ENCODE measurements at regions not wholly inside any gene's neighbourhood (a gene's known extent, or its start where the extent isn't known, plus 50 kb on each side); places are given as distances from the start of the nearest gene placed in this dataset.
"Not testable (repeated sequence)": the region's sequence is repeated elsewhere in the genome, so short reads cannot be mapped to it uniquely, and the experiment has no call there.

- H3K27me3 Mint-ChIP-seq: no peaks in the 10 kb centered on the region
- no peak overlapping the region for H3K4me3 Mint-ChIP-seq
- H3K36me3 Mint-ChIP-seq: no peaks in the 10 kb centered on the region
- DNase-seq (no peak), ATAC-seq (replicated peaks) (no peak)
- no peak overlapping the region for H3K27ac Mint-ChIP-seq
- peaks cover 0 to 10% of the 10 kb centered on the region in 2 donors for H3K9me3 Mint-ChIP-seq
- H3K4me1 Mint-ChIP-seq: no peaks in the 10 kb centered on the region
Measured at GRCh38 chr6:61217714-61218113, 1068.3 kb downstream of the KHDRBS2 start.

GRCh38 chr6:61210549-61210948 lies 1075.5 kb downstream of the KHDRBS2 start:
- Mint-ChIP-seq H3K36me3 (no peaks in the 10 kb centered on the region), H3K27ac (no peak overlapping the region), H3K4me3 (no peak overlapping the region), H3K4me1 (no peaks in the 10 kb centered on the region), H3K9me3 (peaks cover 0 to 5% of the 10 kb centered on the region in 2 donors), H3K27me3 (no peaks in the 10 kb centered on the region)
- ATAC-seq (replicated peaks) (no peak), DNase-seq (no peak)

- DNase-seq: no peak
- ATAC-seq (replicated peaks): peak; percentile 12 to 27
- Mint-ChIP-seq H3K4me1 (no peaks in the 10 kb centered on the region), H3K9me3 (peaks cover 6 to 9% of the 10 kb centered on the region in 2 donors), H3K27ac (no peak overlapping the region), H3K36me3 (no peaks in the 10 kb centered on the region), H3K27me3 (no peaks in the 10 kb centered on the region), H3K4me3 (no peak overlapping the region)
Measured at GRCh38 chr6:61203966-61204496, 1082.0 kb downstream of the KHDRBS2 start.

- Mint-ChIP-seq H3K27ac (no peak overlapping the region), H3K4me3 (no peak overlapping the region), H3K36me3 (no peaks in the 10 kb centered on the region), H3K27me3 (no peaks in the 10 kb centered on the region), H3K4me1 (no peaks in the 10 kb centered on the region), H3K9me3 (peaks cover 8 to 14% of the 10 kb centered on the region in 2 donors)
- no peak for DNase-seq
- no peak for ATAC-seq (replicated peaks)
Measured at GRCh38 chr6:61200444-61200843, 1085.6 kb downstream of the KHDRBS2 start.

- Mint-ChIP-seq H3K9me3 (peaks cover 8 to 20% of the 10 kb centered on the region in 2 donors), H3K27ac (no peak overlapping the region), H3K36me3 (no peaks in the 10 kb centered on the region), H3K27me3 (no peaks in the 10 kb centered on the region), H3K4me1 (no peaks in the 10 kb centered on the region), H3K4me3 (no peak overlapping the region)
- ATAC-seq (replicated peaks): no peak
- DNase-seq: no peak
Measured at GRCh38 chr6:61193771-61194170, 1092.3 kb downstream of the KHDRBS2 start.

- Mint-ChIP-seq H3K27me3 (no peaks in the 10 kb centered on the region), H3K36me3 (no peaks in the 10 kb centered on the region), H3K4me1 (no peaks in the 10 kb centered on the region), H3K9me3 (peaks cover 15 to 18% of the 10 kb centered on the region in 2 donors), H3K27ac (no peak overlapping the region), H3K4me3 (no peak overlapping the region)
- DNase-seq (no peak), ATAC-seq (replicated peaks) (no peak)
Measured at GRCh38 chr6:61192610-61193009, 1093.4 kb downstream of the KHDRBS2 start.

GRCh38 chr6:61168878-61169277 lies 1117.1 kb downstream of the KHDRBS2 start:
- Mint-ChIP-seq H3K9me3 (peaks cover 4 to 15% of the 10 kb centered on the region in 2 donors), H3K36me3 (no peaks in the 10 kb centered on the region), H3K4me1 (no peaks in the 10 kb centered on the region), H3K27ac (no peak overlapping the region), H3K4me3 (no peak overlapping the region), H3K27me3 (no peaks in the 10 kb centered on the region)
- DNase-seq (no peak), ATAC-seq (replicated peaks) (no peak)

- H3K36me3 Mint-ChIP-seq; H3K4me3 Mint-ChIP-seq; H3K9me3 Mint-ChIP-seq; DNase-seq; ATAC-seq (replicated peaks); H3K27ac Mint-ChIP-seq; H3K27me3 Mint-ChIP-seq; H3K4me1 Mint-ChIP-seq: not testable (repeated sequence)
Measured at GRCh38 chr6:61149039-61149438, 1137.0 kb downstream of the KHDRBS2 start.

GRCh38 chr6:61142261-61142660 lies 1143.8 kb downstream of the KHDRBS2 start:
- H3K4me1 Mint-ChIP-seq, H3K9me3 Mint-ChIP-seq: not testable (repeated sequence)

GRCh38 chr6:61134028-61134427 lies 1152.0 kb downstream of the KHDRBS2 start:
- H3K9me3 Mint-ChIP-seq: peaks cover 10 to 13% of the 10 kb centered on the region in 2 donors
- DNase-seq (no peak), ATAC-seq (replicated peaks) (no peak)
- H3K4me1 Mint-ChIP-seq: no peaks in the 10 kb centered on the region
- H3K4me3 Mint-ChIP-seq: no peak overlapping the region
- no peak overlapping the region for H3K27ac Mint-ChIP-seq
- no peaks in the 10 kb centered on the region for H3K27me3 Mint-ChIP-seq
- H3K36me3 Mint-ChIP-seq: no peaks in the 10 kb centered on the region

More at GRCh38 chr6:61142261-61142660, 1143.8 kb downstream of the KHDRBS2 start:
- H3K27me3 Mint-ChIP-seq; DNase-seq; H3K4me3 Mint-ChIP-seq; H3K27ac Mint-ChIP-seq; H3K36me3 Mint-ChIP-seq; ATAC-seq (replicated peaks): not testable (repeated sequence)

- not testable (repeated sequence) for H3K4me3 Mint-ChIP-seq; H3K4me1 Mint-ChIP-seq; H3K9me3 Mint-ChIP-seq; ATAC-seq (replicated peaks); H3K36me3 Mint-ChIP-seq; H3K27ac Mint-ChIP-seq; H3K27me3 Mint-ChIP-seq; DNase-seq
Measured at GRCh38 chr6:61114185-61114584, 1171.8 kb downstream of the KHDRBS2 start.

- H3K27ac Mint-ChIP-seq; H3K36me3 Mint-ChIP-seq; ATAC-seq (replicated peaks); H3K9me3 Mint-ChIP-seq; H3K27me3 Mint-ChIP-seq; H3K4me1 Mint-ChIP-seq; DNase-seq; H3K4me3 Mint-ChIP-seq: not testable (repeated sequence)
Measured at GRCh38 chr6:61107914-61108313, 1178.1 kb downstream of the KHDRBS2 start.

- not testable (repeated sequence) for ATAC-seq (replicated peaks); H3K9me3 Mint-ChIP-seq; H3K4me3 Mint-ChIP-seq; DNase-seq; H3K36me3 Mint-ChIP-seq; H3K4me1 Mint-ChIP-seq; H3K27ac Mint-ChIP-seq; H3K27me3 Mint-ChIP-seq
Measured at GRCh38 chr6:61103660-61104059, 1182.4 kb downstream of the KHDRBS2 start.

- no peak for ATAC-seq (replicated peaks)
- H3K36me3 Mint-ChIP-seq: no peaks in the 10 kb centered on the region
- no peak overlapping the region for H3K27ac Mint-ChIP-seq
Measured at GRCh38 chr6:61100072-61100471, 1186.0 kb downstream of the KHDRBS2 start.

GRCh38 chr6:61099561-61099960 lies 1186.5 kb downstream of the KHDRBS2 start:
- H3K4me3 Mint-ChIP-seq; ATAC-seq (replicated peaks); H3K27ac Mint-ChIP-seq; H3K36me3 Mint-ChIP-seq; H3K4me1 Mint-ChIP-seq; DNase-seq; H3K27me3 Mint-ChIP-seq: not testable (repeated sequence)
- H3K9me3 Mint-ChIP-seq: peaks cover 7 to 15% of the 10 kb centered on the region in 2 donors

More at GRCh38 chr6:61100072-61100471, 1186.0 kb downstream of the KHDRBS2 start:
- DNase-seq: no peak
- Mint-ChIP-seq H3K9me3 (peaks cover 9 to 16% of the 10 kb centered on the region in 2 donors), H3K4me3 (no peak overlapping the region), H3K27me3 (no peaks in the 10 kb centered on the region), H3K4me1 (no peaks in the 10 kb centered on the region)

GRCh38 chr6:61087986-61088385 lies 1198.0 kb downstream of the KHDRBS2 start:
- H3K27ac Mint-ChIP-seq; H3K27me3 Mint-ChIP-seq; H3K36me3 Mint-ChIP-seq; DNase-seq; H3K4me1 Mint-ChIP-seq; H3K9me3 Mint-ChIP-seq; ATAC-seq (replicated peaks); H3K4me3 Mint-ChIP-seq: not testable (repeated sequence)

Measured in stimulated activated naive B cell treated with anti-CD40 and anti-IgM and Interleukin-4, amounts not matched to agents 10 μg/mL and 1 μg/mL and 100 μg/mL, for 72 hours (primary cell).